Right atrium auricular region (tissue), 2 donors: ENCODE measurements at regions not wholly inside any gene's neighbourhood (a gene's known extent, or its start where the extent isn't known, plus 50 kb on each side); places are given as distances from the start of the nearest gene placed in this dataset.

ENCODE experiments used
- DNase-seq: peaks from one replicate; pipeline ENCODE4 v3.0.0-alpha.2; 2019; ENCODE audit warnings: low spot score
- H3K27ac ChIP-seq, 2 donors: fragments of 200-600 bp; sonication (generic); 1 replicate in 1 of 2; 2 replicates in 1 of 2; pipeline ENCODE4 v1.5.1; 2016 to 2019
- H3K27me3 ChIP-seq, 2 donors: fragments of 200-600 bp; sonication (generic); one replicate each; pipeline versions ENCODE4 v1.5.1 to v1.6.0; 2017 to 2019
- H3K36me3 ChIP-seq: fragments of 200-600 bp; sonication (generic); one replicate; pipeline ENCODE4 v1.5.1; 2016
- H3K4me1 ChIP-seq, 2 donors: fragments of 200-600 bp; sonication (generic); one replicate each; pipeline versions ENCODE4 v1.5.1 to v1.6.0; 2017 to 2019
- H3K4me3 ChIP-seq, 2 donors: fragments of 200-600 bp; sonication (generic); 1 replicate in 1 of 2; 2 replicates in 1 of 2; pipeline ENCODE4 v1.5.1; 2017 to 2019; ENCODE audit warnings: mild to moderate bottlenecking in 1 of 2, moderate library complexity in 1 of 2
- H3K9me3 ChIP-seq, 2 donors: fragments of 200-600 bp; sonication (generic); one replicate each; pipeline ENCODE4 v1.5.1; 2019
- CTCF ChIP-seq, 2 donors: fragments of 200-600 bp; sonication (generic); IDR thresholded peaks; one replicate each; pipeline ENCODE4 v1.5.1; 2019; ENCODE audit warnings: antibody characterized with exemption in 2 of 2

GRCh38 chr5:3161672-3162071 lies 410.2 kb upstream of the IRX2 start:
- Histone ChIP-seq H3K27me3 (no peaks in the 10 kb centered on the region), H3K4me1 (no peaks in the 10 kb centered on the region), H3K27ac (no peak overlapping the region), H3K36me3 (no peaks in the 10 kb centered on the region), H3K4me3 (no peak overlapping the region), H3K9me3 (peaks cover 0 to 5% of the 10 kb centered on the region in 2 donors)
- TF ChIP-seq CTCF (IDR thresholded peaks at IDR 0.05) = no peak
- no peak for DNase-seq

- Histone ChIP-seq H3K4me3 (no peak overlapping the region), H3K36me3 (no peaks in the 10 kb centered on the region)
- TF ChIP-seq CTCF (IDR thresholded peaks at IDR 0.05) = no peak
Observed at GRCh38 chr5:3157214-3157613, 405.7 kb upstream of the IRX2 start.

GRCh38 chr5:3155717-3156116 lies 404.2 kb upstream of the IRX2 start:
- DNase-seq = no peak
- Histone ChIP-seq H3K4me3 (no peak overlapping the region), H3K27ac (no peak overlapping the region), H3K36me3 (no peaks in the 10 kb centered on the region), H3K27me3 (no peaks in the 10 kb centered on the region), H3K4me1 (no peaks in the 10 kb centered on the region), H3K9me3 (no peaks in the 10 kb centered on the region)
- no peak for TF ChIP-seq CTCF (IDR thresholded peaks at IDR 0.05)

More at GRCh38 chr5:3157214-3157613, 405.7 kb upstream of the IRX2 start:
- H3K9me3 ChIP-seq = no peaks in the 10 kb centered on the region
- DNase-seq = no peak
- H3K27ac ChIP-seq = no peak overlapping the region
- H3K4me1 ChIP-seq = no peaks in the 10 kb centered on the region
- H3K27me3 ChIP-seq = no peaks in the 10 kb centered on the region

GRCh38 chr5:3155046-3155445 lies 403.6 kb upstream of the IRX2 start:
- H3K4me1 ChIP-seq = no peaks in the 10 kb centered on the region
- DNase-seq = no peak
- no peaks in the 10 kb centered on the region for H3K36me3 ChIP-seq
- no peaks in the 10 kb centered on the region for H3K9me3 ChIP-seq
- H3K27ac ChIP-seq = no peak overlapping the region
- no peak overlapping the region for H3K4me3 ChIP-seq
- TF ChIP-seq CTCF (IDR thresholded peaks at IDR 0.05) = no peak
- no peaks in the 10 kb centered on the region for H3K27me3 ChIP-seq

GRCh38 chr5:3153906-3154305 lies 402.4 kb upstream of the IRX2 start:
- Histone ChIP-seq H3K4me1 (no peaks in the 10 kb centered on the region), H3K9me3 (no peaks in the 10 kb centered on the region), H3K4me3 (no peak overlapping the region), H3K27ac (no peak overlapping the region), H3K36me3 (no peaks in the 10 kb centered on the region), H3K27me3 (no peaks in the 10 kb centered on the region)
- TF ChIP-seq CTCF (IDR thresholded peaks at IDR 0.05) = no peak
- no peak for DNase-seq

- Histone ChIP-seq H3K9me3 (no peaks in the 10 kb centered on the region), H3K27ac (no peak overlapping the region), H3K4me3 (no peak overlapping the region), H3K27me3 (no peaks in the 10 kb centered on the region), H3K4me1 (no peaks in the 10 kb centered on the region), H3K36me3 (no peaks in the 10 kb centered on the region)
- TF ChIP-seq CTCF (IDR thresholded peaks at IDR 0.05) = no peak
- no peak for DNase-seq
Observed at GRCh38 chr5:3153226-3153858, 401.9 kb upstream of the IRX2 start.
